ENCODE measurements at regions not wholly inside any gene's neighbourhood (a gene's known extent, or its start where the extent isn't known, plus 50 kb on each side); places are given as distances from the start of the nearest gene placed in this dataset.

DNA sequence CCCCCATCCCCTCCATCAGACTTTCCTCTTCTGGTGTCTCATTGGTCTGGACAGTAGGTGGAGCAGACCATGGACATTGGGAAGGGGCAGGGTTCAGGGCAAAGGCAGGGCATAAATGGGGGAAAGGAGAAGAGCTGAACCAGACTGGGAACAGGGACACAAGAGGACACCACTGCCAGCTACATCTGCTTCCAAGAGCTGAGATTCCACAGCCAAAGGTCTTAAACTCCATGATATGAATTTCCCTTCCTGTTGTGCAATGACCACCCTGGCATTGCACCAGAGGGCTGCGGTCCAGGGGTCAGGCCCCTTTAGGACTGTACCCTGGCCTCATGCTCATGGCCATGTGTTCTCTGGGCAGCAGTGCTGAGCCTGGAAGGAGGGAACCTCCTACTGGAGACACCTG, 137.9 kb downstream of the MAFB start:
- no peak for FAIRE-seq

DNA sequence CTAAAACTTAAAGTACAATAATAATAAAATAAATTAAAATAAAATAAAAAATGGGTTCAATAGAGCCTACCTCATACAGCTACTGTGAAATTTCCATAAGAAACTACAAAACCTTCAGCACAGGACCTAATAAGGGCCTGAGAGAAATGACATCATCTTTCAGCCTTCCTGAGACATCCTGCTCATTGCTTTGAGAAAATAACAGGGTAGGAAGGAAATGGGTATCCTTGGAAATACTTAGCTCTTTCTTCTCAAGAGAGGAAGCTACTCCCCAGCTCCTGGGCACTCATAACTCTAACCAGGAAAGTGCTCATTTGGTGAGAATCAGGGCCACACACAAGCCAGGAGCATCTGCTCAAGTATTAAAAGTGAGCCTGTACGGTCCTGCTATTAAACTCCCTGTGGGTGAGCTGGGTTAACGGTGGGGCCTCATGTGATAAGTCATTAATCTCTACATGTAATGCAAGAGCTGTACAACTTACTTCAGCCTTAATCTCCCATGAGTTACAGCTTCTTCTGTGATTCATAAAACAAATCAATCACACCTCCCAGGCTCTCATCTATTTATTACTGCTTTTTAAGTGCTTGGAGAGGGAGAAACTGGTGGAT, 141.4 kb downstream of the MAFB start:
- no peak for DNase-seq (ENCODE audit: extremely low spot score, insufficient read length, low read depth)
- no peak for FAIRE-seq

More for the DNA sequence above, 137.9 kb downstream of the MAFB start:
- no peak for DNase-seq (ENCODE audit: extremely low spot score, insufficient read length, low read depth)

DNA sequence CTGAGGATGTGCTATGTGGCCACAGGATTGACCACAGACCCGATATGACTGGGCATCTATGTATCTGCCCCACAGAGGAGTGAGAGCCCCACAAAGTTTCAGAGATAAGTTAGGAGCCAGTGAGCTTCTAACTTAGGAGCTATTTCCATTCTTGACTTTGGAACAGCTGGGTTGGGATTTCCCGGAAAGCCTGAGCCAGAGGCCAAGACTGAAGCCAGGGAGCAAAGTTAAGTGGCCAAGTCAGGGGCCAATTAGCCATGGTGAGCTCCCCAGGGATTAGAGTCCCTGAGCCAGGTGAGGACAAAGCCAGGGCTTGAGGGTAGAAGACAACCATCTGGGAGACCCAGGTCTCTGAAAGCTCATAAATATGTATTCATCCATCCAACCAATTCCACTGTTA, 143.6 kb downstream of the MAFB start:
- DNase-seq (ENCODE audit: extremely low spot score, insufficient read length, low read depth): no peak
- no peak for FAIRE-seq

DNA sequence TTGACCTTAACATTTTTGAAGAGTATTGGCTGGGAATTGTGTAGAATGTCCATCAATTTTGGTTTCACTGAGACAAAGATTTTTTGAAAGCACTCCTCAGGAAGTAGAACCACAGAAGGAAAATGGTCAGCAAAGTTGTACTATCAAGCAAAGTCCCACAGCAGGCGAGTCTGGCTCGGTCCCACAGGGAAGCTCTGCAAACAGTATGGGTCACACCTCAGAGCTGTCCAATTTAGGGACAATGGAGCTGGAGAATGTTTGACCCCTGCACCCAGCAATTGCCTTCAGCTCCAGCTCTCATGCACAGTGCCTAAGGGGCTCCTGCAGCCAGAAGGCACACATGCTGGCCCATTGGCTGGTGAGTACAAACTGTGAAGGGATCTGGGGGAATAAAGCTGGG, 147.0 kb downstream of the MAFB start:
- DNase-seq (ENCODE audit: extremely low spot score, insufficient read length, low read depth): no peak
- FAIRE-seq: no peak

DNA sequence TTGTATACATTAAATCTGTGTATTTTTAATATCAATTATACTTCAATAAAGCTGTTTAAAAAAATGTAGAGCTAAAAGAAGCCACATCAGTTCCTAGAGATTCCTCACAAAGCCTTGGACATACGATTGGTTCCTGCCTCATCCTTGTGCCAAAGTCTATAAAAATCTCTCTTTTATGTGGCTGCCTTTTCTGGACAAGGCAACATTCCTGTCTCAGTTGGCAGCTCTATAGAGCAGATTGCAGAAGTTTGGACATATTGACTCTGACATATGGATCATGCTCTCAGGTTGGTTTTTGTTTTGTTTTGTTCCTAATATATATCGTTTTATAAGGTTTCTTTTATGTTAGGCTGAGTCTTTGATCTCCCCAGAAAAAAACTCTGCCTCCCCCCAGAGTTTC, 148.9 kb downstream of the MAFB start:
- no peak for DNase-seq (ENCODE audit: extremely low spot score, insufficient read length, low read depth)
- no peak for FAIRE-seq

DNA sequence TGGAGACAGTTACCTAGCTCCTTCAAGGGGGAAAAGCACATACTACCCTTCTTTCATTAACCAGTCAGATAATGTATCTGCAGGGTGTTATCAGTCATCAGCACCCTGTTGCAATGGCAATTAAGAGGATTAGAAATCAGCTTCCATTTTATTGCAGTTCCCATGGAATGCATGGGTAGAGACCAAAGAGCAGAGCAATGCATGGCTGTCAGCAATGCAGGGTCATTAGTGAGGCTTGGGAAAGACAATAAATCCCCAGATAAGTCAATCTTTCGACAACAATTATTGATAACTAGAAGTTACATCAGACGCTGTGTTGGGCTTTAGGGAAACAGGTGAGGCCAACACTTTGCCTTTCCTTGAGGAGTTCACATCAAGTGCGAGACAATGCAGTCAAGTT, 150.9 kb downstream of the MAFB start:
- DNase-seq (ENCODE audit: extremely low spot score, insufficient read length, low read depth) (no peak), FAIRE-seq (no peak)

DNA sequence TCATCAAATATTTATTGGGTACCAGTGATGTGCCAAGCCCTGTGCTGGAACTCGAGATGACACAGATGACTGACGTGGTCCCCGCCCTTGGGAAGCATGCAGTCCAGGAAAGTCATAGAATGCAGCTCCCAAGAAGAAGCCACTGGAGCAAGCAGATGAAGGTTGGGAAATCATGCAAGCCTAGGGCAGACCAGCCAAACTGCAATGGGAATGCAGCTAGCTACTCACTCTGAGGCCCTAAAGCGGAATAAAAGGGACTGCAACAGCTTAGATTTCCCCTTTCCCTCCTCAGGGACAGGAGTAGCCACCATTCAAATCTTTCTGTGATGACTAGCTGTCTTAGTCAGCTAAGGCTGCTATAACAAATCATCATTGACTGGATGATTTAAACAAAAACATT, 152.2 kb downstream of the MAFB start:
- DNase-seq (ENCODE audit: extremely low spot score, insufficient read length, low read depth) (no peak), FAIRE-seq (no peak)

DNA sequence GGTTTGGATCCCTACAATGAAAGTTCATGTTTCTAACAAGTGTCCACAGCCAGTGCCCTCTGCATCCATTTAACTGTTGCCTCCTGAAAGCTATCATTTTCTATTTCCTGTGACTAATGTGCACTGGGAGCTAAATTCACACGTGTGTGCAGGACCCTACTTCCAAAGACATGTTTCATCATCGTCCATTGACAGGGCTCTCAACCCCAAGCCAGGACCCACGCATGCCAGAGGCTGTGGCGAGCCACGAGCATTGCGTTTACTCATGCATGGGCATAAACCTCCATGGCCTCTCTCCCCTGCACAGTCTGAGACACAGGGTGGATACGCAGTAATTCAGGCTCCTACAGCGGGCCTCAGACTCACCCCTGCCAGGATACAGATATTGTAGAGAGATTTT, 153.2 kb downstream of the MAFB start:
- no peak for FAIRE-seq
- no peak for DNase-seq (ENCODE audit: extremely low spot score, insufficient read length, low read depth)

DNA sequence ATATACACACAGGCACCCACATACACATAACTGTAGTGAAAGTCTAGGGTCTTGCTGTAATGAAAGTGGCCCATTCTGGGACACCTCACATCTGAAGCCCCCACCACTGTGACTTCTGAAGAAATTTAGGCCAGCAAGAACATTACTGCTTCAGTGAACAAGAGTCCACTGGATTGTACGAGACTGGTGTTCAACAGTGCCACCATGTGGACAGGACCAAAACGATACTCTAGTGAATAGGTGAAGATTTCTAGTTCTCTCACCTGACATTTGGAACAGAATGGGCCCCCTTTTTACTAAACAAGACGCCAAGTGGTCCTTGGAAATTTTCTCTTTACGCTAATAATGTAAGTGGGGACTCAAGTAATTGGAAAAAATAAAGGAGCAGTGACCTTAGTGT, 156.9 kb downstream of the MAFB start:
- FAIRE-seq (no peak), DNase-seq (ENCODE audit: extremely low spot score, insufficient read length, low read depth) (no peak)

DNA sequence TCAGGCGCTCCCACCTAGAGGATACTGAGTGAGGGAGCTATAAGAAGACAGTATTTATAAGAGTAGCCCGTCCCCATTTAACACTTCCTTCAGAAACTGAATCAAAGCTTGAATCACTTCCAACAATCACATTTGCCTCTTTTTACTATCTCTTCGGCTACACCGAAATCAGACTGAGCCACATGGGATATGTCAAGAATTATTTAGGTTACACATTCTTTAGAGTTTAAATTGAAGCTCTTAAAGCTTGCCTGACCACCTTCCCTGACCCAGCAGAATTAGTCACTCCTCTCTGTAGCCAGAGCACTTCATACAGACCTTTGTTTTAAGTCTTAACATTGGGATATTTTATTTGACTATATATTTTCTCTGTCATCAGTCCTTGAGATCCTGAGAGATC, 163.7 kb downstream of the MAFB start:
- DNase-seq (ENCODE audit: extremely low spot score, insufficient read length, low read depth): no peak

DNA sequence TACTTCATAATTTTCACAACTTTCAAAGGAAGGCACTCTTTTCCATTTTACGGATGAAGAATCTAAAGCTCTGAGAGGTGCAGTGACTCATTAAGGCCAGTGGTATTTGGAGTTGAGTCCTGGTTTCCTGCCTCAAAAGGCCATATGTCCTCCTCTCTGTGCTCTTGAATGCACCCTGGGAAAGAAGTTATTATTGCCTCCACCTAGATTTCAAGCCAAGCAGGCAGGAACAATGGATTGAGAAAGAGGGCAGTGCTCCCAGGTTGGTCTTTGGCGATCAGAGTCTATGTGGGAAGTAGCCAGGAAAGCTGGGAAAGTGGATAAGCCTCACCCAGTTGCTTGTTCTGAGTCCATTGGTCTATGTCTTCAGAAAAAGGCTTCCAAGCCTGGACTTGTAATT, 165.0 kb downstream of the MAFB start:
- DNase-seq (ENCODE audit: extremely low spot score, insufficient read length, low read depth) (no peak), FAIRE-seq (no peak)

More for the DNA sequence above, 163.7 kb downstream of the MAFB start:
- FAIRE-seq: no peak

DNA sequence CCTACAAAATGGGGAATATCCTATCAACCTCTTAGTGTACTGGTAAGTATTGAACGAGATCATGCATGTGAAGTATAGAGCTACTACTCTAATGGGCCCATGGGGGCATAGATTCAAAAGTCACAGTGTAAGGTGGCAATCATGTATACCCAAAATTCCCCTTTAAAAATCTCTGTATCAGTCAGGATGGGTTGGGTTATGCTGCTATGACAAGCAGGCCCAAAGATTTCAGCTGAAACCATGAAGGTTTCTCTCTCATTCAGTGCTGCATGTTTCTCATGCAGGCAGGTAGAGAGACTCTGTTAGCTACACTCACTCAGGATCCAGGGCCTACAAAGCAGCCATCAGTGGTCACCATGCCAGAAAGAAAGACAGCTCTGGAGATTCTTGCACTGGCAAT, 166.6 kb downstream of the MAFB start:
- no peak for FAIRE-seq
- no peak for DNase-seq (ENCODE audit: extremely low spot score, insufficient read length, low read depth)

DNA sequence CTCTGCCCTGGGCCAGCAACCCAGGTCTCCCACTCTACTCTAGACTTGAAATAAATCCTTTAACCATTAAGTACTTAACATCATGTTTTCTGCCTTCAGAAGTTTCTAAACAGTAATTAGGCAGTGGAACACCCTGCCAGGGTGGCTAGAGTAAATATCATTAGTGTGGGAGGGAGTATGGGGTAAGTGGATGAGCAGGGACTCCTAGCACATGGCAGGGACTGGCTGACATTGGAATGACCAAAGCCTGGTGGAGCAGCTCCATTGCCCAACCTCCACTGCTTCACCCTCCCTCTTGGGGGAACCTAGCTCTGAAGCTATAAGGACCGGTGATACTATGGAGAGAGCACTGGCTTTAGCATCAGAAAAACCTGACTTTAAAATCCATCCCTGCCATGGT, 167.1 kb downstream of the MAFB start:
- FAIRE-seq: no peak
- DNase-seq (ENCODE audit: extremely low spot score, insufficient read length, low read depth): no peak

DNA sequence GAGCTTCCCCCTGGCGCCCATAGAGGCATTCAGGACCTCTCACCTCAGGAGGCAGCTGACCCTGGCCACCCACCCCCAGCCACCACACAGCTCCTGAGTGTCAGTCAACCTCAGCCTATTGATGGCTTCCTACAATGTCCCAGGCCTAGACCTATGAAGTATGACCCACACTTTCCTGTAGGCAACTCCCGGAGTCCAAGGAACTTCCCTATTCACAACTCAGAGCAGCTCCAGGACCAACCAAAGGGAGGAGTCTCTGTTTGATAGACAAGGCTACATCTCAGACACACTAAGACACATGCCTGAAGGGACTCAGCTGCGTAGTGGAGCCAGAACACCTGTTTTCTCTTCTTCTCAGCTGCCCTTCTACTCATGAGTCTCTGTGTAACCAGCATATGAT, 169.1 kb downstream of the MAFB start:
- no peak for FAIRE-seq

DNA sequence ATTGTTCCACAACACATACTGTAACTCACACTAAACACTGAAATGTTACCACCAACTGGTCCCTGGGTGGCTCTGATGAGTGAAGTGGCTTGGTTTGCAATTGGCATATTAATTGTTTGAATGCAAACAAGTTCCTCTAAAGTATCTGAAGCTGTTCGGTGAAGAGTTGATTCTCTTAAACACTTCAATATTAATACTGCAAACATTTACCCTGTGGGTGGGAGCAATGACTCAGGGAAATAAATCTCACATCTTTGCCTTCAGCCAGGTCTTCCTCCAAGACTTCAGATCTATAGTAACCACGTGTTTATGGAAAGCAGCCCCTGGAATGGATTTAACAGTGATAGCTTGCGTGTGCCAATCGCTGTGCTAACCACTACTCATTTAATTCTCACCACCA, 176.0 kb downstream of the MAFB start:
- DNase-seq (ENCODE audit: extremely low spot score, insufficient read length, low read depth) (no peak), FAIRE-seq (no peak)

More for the DNA sequence above, 169.1 kb downstream of the MAFB start:
- no peak for DNase-seq (ENCODE audit: extremely low spot score, insufficient read length, low read depth)

DNA sequence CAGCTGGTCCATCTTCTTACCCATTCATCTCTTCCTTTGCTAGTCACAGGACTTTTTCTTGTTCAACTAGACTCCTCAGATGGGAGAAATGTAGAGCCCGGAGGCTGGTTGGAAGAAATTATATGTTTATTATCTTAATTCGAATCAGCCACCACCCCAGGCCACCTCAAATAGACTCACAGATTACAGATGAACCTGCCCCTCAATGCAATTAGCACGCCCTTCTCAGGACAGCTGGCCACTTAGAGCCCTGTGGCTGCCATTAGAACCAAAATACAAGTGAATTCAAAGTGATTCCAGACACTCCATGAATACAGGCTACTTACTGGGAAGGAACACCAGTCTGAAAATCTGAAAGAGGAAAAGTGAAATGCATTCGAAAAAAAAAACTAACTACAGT, 176.4 kb downstream of the MAFB start:
- FAIRE-seq: no peak
- DNase-seq (ENCODE audit: extremely low spot score, insufficient read length, low read depth): no peak

DNA sequence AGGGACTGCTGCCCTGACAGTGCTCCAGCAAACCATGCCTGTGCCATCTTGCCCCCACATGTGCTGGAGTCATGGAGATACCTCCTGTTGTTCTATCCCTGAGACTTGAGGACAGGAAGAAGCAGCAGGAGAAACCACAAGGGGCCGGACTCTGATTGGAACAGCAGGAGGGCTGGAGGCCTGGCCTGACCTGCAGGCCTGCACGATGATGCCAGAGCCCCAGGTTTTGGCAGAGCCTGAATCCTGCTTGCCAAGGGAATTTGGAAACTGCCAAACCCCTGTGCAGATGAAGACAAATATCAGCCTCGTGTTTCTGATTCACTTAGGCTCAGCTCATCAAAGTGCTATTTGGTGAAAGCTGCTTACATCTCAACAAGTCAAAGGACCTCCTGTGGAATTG, 177.6 kb downstream of the MAFB start:
- FAIRE-seq: no peak
- no peak for DNase-seq (ENCODE audit: extremely low spot score, insufficient read length, low read depth)

DNA sequence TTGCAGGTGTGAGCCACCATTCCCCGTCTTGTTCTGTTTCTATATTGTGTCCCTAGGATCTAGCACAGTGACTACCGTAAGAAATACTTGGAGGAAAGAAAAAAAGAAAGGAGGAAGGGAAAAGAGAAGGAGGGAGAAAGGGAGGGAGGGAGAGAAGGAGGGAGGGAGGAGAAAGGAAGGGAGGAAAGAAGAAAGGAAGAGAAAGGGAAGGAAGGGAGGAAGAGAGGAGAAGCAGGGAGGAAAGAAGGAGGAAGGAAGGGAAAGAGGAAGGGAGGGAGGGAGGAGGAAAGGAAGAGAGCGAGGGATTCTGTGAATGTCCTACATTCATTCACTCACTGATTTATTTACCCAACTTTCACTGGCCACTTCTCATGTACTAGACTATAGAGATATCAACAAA, 178.4 kb downstream of the MAFB start:
- DNase-seq (ENCODE audit: extremely low spot score, insufficient read length, low read depth) (no peak), FAIRE-seq (no peak)

DNA sequence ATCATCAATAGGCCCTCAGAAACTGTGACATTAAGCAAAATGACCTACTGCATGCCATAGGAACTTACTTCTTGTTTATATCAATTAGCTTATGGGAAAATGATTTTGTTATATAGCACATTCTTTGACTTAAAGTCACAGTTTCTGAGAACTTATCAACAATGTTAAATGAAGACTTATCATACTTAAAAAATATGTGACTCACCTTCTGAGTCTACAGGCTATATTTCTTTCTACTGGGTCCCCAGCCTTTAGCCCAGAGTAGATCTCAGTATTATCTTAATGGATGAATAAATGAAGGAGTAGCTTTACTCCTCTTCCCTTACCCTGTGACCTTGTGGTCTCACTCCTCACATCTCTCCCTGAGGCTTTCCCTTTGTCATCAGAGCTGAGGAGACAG, 180.2 kb downstream of the MAFB start:
- no peak for DNase-seq (ENCODE audit: extremely low spot score, insufficient read length, low read depth)
- no peak for FAIRE-seq

DNA sequence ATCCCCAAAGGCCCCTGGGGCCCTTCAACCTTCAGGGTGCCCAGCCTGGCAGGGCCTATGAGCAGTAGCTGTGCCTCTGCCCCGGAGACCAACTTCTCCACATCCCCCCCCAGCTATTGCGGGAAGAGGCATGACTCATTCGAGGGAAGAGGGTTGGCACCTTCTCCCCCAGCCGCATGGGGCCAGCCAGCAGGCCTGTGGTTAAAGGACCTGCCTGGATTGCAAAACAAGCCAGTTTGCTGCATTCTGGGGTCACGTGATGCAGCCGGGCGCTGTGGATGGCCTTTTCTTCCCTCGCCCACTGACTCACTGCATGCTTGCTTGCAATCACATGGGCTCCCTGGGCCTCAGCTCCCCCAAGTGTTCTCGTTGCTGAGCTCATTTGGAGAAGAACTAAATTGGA, 182.5 kb downstream of the MAFB start:
- FAIRE-seq (no peak), DNase-seq (ENCODE audit: extremely low spot score, insufficient read length, low read depth) (no peak)

DNA sequence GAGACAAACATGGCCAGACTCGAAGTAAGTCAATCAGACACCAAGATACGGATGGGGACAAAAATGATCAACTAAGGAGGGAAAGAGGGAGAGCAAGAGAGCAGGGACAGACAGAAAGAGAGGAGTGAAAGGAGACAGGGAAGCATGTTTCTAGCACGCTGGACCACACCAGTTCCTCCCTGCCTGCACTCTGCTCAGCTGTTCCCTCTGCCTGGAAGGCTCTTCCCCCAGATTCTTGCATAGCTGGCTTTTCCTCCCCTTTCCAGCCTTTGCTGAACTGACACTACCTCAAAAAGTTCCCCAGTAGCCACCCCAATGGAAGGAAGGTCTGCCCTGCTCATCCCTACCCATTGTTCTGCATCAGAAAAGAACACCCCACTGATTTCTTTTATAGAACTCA, 185.9 kb downstream of the MAFB start:
- no peak for DNase-seq (ENCODE audit: extremely low spot score, insufficient read length, low read depth)
- FAIRE-seq: no peak

DNA sequence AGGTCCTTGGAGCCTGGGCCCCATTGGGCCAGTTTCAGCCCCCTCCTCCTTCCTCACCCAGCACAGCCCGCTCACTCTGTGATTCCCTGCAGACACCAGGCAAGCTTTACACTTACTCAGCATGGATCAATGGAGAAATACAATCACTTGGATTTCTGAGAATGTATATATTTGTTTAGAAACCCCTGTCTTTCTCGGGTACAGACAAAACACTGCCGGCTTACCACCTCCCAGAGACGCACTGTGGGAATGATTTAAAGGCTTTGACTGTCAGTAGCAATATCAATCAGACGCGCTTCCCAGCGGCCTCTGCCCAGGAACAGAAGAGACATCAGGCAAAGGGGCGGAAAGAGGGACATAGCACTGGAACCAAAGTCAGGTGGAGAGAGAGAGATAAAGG, 186.5 kb downstream of the MAFB start:
- FAIRE-seq: no peak
- DNase-seq (ENCODE audit: extremely low spot score, insufficient read length, low read depth): no peak

DNA sequence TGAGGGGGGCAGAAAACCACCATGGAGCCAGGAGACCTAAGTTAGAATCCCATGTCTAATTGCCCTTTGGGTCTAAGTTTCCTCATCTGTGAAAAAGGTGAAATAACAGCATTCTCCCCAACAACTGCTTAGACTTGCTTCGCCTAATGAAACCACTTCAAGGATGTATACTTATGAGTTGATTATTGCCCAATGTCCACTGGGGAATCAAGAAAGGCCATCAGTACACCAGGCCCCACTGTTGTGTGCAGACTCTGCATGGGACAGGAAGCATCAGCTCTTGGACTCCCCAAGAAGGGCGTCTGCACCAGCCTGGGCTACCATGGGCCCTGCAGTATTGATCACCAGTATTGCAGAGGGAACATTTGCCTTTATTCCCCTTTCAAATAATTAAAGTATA, 189.6 kb downstream of the MAFB start:
- FAIRE-seq: no peak
- no peak for DNase-seq (ENCODE audit: extremely low spot score, insufficient read length, low read depth)

Data from GM18507 (cell line).